GM18861 (cell line): ENCODE measurements at regions not wholly inside any gene's neighbourhood (a gene's known extent, or its start where the extent isn't known, plus 50 kb on each side); places are given as distances from the start of the nearest gene placed in this dataset.
"Not testable (repeated sequence)": the region's sequence is repeated elsewhere in the genome, so short reads cannot be mapped to it uniquely, and the experiment has no call there.

Source experiments
- ATAC-seq: cut with Tn5 transposase; IDR thresholded peaks from one replicate; pipeline ENCODE4 v1.9.1; 2021; ENCODE audit not compliant: unreplicated experiment

- ATAC-seq, result no peak
Measured at GRCh38 chr22:48926136-48926535, 901.5 kb downstream of the BRD1 start.

DNA sequence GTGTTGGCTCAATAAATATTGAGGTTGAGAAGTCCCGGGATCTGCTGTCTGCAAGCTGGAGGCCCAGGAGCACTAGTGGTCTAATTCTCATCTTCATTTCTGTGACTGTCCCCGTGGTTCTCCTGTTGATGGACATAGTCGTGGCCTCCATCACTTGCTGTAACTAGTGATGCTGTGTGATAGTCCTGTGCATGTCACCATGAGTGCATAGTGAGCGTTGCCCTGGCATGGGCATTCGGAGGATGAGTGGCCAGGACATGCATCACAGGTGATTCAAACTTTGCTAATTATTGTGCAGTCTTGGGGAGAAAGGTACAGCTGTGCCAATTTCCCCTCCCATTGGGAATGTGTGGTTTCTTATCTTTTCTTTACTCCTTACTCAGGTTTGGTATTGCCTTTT is 902.2 kb downstream of the BRD1 start:
- no peak for ATAC-seq

DNA sequence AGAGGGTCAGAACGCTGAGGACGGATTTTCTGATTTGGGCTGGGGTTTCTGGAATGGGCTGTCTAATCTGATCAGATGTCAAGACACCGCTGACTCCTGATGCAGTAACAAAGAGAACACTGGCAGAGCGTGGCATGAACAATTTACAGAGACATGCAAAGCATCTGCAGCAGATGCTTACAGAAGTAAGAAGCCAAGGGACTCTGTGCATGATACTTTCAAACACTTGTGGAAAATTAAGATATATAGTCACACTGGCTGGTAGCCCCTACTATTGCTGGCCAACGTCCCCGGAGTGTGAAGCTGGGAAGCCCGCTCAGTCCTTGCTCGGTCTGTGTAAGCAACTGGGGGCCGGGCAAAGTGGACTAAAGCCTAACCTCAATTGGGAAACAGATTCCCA is 903.7 kb downstream of the BRD1 start:
- ATAC-seq, result no peak

- no peak for ATAC-seq
Measured at GRCh38 chr22:48923165-48923865, 904.4 kb downstream of the BRD1 start.

GRCh38 chr22:48921411-48921903 is 906.2 kb downstream of the BRD1 start:
- no peak for ATAC-seq

- no peak for ATAC-seq
Measured at GRCh38 chr22:48920776-48921241, 906.9 kb downstream of the BRD1 start.

GRCh38 chr22:48919851-48920589 is 907.7 kb downstream of the BRD1 start:
- ATAC-seq, result no peak

GRCh38 chr22:48919187-48919590 is 908.5 kb downstream of the BRD1 start:
- ATAC-seq, result no peak

DNA sequence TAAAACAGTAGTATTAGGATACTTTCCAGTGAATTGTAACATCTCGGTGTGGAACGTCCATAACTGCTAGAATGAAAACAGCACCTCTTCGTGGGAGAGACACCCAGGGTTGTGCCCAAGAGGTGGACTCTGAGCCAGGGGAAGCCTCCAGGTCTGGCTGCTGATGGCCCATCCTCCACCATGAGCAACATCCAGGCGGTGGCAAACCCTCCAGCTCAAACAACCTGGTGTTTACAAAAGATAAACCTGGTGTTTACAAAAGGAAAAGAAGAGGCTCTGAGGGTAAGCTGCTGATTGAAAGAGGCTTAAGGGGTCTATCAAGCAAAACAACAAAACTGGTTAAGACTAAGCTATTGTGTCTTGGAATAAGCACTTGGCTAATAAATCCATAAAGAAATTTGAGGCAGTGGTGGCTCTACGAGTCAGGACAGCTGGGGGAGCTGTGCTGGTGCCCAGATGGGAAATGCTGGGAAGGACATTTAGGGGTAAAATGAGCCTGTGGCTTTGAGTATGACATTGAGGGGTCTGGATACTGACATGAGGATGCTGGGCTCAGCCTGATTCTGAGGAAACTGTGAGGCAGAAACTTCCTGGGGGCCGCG is 909.0 kb downstream of the BRD1 start:
- no peak for ATAC-seq

- ATAC-seq, result not testable (repeated sequence)
Measured at GRCh38 chr22:48912356-48913066, 915.2 kb downstream of the BRD1 start.

- not testable (repeated sequence) for ATAC-seq
Measured at GRCh38 chr22:48911647-48912046, 916.0 kb downstream of the BRD1 start.

- not testable (repeated sequence) for ATAC-seq
Measured at GRCh38 chr22:48911067-48911466, 916.6 kb downstream of the BRD1 start.

- ATAC-seq, result no peak
Measured at GRCh38 chr22:48908547-48908946, 919.1 kb downstream of the BRD1 start.

- no peak for ATAC-seq
Measured at GRCh38 chr22:48907591-48907990, 920.1 kb downstream of the BRD1 start.

GRCh38 chr22:48906216-48906835 is 921.3 kb downstream of the BRD1 start:
- ATAC-seq, result no peak

- no peak for ATAC-seq
Measured at GRCh38 chr22:48905206-48905975, 922.3 kb downstream of the BRD1 start.

- ATAC-seq, result no peak
Measured at GRCh38 chr22:48902983-48903650, 924.6 kb downstream of the BRD1 start.

GRCh38 chr22:48902001-48902869 is 925.4 kb downstream of the BRD1 start:
- ATAC-seq, result no peak
